NB4 (cell line): ENCODE measurements at regions not wholly inside any gene's neighbourhood (a gene's known extent, or its start where the extent isn't known, plus 50 kb on each side); places are given as distances from the start of the nearest gene placed in this dataset.

Experiments used
- CTCF ChIP-seq: IDR thresholded peaks from one replicate; pipeline ENCODE4 v1.5.1; 2012; ENCODE audit warnings: low read depth, low read length
- MAX ChIP-seq: IDR thresholded peaks from 2 replicates; pipeline ENCODE4 v1.6.1; 2011; ENCODE audit warnings: low read depth, low read length
- MYC ChIP-seq: IDR thresholded peaks from 2 replicates; pipeline ENCODE4 v1.6.1; 2011; ENCODE audit warnings: low read depth, low read length
- POLR2A ChIP-seq: IDR thresholded peaks from 2 replicates; pipeline ENCODE4 v1.6.1; 2011; ENCODE audit warnings: mild to moderate bottlenecking; ENCODE audit not compliant: insufficient read length; ENCODE audit errors: extremely low read depth

DNA sequence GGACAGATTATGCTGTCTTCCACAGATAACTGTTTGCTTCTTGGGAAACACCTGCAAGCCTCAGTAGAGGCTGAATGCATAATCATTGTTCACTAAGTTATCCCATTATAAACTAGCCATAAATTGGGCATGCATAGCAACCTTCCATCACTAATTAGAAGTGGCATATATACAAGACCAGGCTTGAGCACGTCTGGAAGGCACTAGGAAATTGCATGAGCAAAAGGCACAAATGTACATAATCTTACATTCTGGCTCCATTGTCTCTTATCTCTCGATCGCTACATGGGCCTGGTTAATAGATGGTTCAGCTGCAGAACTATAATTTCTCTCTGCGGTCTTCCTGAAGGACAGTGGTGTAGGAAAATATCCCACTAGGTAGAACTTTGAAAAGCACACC lies 679.2 kb downstream of the RPL10L start:
- TF ChIP-seq CTCF, result no peak
- no peak for TF ChIP-seq POLR2A
- no peak for TF ChIP-seq MAX
- TF ChIP-seq MYC, result no peak
